Activated CD4-positive, CD25-positive, alpha-beta regulatory T cell treated with anti-CD3 and anti-CD28 coated beads, Interleukin-2, amount 50 U/mL, for 16 hours (primary cell): ENCODE measurements at regions not wholly inside any gene's neighbourhood (a gene's known extent, or its start where the extent isn't known, plus 50 kb on each side); places are given as distances from the start of the nearest gene placed in this dataset.

Source experiments
- DNase-seq: peaks from one replicate; pipeline ENCODE4 v3.0.0-alpha.2; 2020; ENCODE audit warnings: low read depth, low spot score

GRCh38 chr6:147621263-147621662 is 112.8 kb downstream of the SAMD5 start:
- no peak for DNase-seq

- DNase-seq: no peak
These were observed 113.5 kb downstream of the SAMD5 start for GRCh38 chr6:147621961-147622360.

DNA sequence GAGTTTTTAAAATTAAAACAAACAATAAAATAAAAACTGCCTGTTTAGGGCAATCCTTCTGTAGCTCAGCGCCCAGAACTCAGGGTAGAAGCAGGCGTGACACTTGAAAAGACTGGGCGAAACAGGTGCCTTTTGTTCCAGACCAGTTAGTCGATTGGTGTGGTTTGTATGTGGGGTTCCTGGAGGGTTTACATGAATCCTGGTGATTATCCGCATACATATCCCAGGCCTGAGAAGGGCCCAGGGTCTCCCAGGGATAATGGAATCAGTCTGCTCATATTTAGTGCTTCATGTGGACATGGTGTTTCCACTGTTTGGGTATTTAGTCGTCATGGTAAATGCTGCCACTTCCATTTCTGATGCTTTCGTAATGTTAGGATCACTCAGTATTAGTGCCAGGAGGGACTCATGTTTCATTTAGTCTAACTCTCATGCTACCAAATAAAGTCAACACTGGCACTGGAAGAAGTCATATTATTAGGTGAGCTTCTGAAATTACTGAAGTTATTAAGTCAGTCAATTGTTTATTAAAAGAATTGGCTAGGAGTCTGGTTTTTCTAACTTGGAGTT is 116.5 kb downstream of the SAMD5 start:
- no peak for DNase-seq

DNA sequence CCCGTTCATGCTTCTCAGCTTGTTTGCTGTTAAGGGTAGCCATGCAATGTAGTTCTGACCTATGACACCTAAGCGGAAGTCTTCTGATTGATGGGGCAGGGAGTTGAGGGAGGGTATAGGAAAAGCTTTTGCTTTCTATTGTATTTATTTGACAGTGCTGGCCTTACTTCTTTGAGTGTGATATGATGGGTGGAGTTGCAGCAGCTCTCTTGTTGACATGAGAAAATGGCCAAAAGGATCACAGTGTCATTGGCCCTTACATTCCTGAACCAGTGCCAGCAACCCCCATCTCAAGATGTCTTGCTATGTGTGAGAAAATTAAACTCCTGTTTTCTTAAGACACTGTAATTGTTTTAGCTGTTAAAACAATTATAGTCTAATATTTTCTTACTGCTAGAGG is 117.5 kb downstream of the SAMD5 start:
- no peak for DNase-seq

- DNase-seq: no peak
These were observed 118.9 kb downstream of the SAMD5 start for GRCh38 chr6:147627411-147627810.

DNA sequence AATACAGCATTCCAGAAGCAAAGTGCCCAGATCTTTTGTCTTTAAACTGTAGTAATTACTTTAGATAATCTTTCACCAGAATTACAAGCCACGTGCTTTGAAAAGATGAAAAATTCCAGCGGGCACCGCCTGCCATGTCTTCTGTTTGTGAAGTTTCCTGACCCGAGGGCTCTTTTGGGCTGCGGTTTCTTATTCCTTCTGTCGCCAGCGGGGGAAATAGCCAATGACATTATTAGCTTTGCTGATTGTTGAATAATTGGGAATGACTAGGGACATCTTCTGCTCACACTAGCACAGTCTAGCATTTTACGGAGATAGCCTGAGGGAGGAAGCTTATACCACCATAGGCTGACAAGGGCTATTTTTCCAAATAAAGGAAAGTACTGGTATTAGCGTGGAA is 124.7 kb downstream of the SAMD5 start:
- no peak for DNase-seq

DNA sequence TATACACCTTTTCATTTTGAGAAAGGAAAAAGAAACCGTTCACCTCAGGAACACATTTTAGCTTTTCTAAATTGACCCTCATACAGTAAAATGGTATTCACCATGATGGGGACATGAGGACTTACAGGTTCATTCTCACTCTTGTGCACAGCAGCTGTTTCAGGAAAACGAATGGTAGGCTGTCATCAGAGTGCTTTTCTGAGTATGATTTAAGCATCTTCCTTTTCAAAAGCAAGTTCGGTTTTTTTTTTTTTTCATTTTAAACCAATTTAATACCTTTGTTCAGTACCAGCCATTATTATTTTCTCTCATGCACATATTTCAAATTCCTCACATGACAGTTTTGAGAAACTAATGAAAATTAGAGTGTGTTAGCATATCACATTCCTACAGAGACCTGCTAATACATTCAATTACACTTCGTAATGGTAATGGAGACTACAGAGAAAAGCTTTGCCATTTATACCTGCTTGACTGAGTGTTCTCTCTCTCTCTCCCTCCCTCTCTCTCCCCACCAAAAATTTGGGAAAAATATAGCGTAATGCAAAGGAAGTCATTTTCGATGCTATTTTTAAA is 129.2 kb downstream of the SAMD5 start:
- DNase-seq: no peak

GRCh38 chr6:147639279-147639678 is 130.8 kb downstream of the SAMD5 start:
- no peak for DNase-seq

- DNase-seq: no peak
These were observed 132.1 kb downstream of the SAMD5 start for GRCh38 chr6:147640606-147641005.

- no peak for DNase-seq
These were observed 133.0 kb downstream of the SAMD5 start for GRCh38 chr6:147641511-147641910.

DNA sequence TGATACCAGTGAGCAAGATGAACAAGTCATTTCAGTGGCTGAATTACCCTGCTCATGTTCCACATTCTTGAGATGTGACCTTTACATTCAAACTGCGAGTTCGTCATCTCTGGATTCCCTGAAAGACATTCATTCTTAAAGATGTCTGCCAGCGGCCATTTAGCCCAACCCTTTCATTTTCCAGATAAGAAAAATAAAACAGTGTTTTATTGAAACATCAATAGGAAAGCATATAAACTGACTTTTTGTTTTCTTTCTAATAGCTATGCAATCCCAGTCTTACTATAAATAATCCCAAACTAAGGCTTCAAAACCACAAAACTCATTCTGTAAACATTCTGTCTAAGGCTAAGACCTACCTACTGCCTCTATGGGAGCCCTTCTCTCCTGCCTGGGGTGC is 134.0 kb downstream of the SAMD5 start:
- no peak for DNase-seq

DNA sequence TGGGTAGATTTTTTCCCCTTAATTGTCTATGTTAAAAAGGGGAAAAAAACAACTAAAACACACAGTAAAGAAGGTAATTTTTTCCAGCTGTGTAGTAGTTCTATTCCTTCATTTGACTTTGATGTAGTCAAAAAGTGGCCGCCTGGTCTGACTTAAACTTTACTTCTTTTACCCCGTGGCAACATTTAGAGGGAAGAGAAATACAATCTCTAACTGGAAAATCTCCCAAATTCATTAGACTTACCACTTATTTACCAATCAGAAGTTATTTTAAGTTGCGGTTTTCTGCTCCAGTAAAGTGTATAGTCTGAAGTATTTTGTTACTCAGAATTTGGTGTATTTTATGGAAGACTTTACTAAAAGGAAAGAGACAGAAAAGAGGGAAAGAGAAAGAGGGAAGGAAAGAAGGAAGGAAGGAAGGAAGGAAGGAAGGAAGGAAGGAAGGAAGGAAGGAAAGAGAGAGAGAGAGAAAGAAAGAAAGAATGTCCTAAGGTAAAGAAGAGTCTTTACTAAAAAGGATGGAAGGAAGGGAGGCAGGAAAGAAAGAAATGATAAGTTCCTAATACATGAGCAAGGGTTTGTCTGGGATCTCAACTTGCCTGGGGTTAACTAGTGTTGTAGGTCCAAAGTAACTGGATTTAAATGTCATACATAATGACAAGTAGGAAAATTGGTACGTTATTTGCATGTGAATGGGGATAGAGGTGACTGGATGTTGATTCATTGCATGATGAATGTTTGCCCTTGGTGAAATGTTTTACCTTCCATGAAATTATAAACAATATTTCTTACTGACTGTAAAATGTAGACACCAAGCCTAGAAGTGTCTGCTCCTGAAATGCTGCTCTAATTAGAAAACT is 135.1 kb downstream of the SAMD5 start:
- no peak for DNase-seq

- DNase-seq: no peak
These were observed 140.4 kb downstream of the SAMD5 start for GRCh38 chr6:147648916-147649315.

- DNase-seq: no peak
These were observed 143.0 kb downstream of the SAMD5 start for GRCh38 chr6:147651249-147652063.

DNA sequence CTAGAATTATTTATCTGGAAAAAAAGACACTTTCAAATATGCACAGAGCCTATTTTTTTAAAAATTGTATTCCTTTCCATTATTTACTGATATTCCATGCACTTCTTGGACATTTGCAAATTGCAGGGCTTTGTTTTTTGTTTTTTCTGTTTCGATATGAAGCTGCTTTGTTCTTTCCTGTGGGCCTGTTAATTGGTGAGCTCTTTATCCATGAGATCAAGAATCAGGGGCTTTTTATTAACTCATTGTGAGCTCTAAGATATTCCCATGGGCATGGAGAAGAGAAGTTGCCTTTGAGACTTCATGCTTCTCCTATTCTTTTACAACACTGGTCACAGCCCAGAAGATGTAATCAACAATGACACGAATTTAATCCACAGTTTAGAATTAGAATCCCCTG is 145.1 kb downstream of the SAMD5 start:
- DNase-seq: no peak

- DNase-seq: no peak
These were observed 145.8 kb downstream of the SAMD5 start for GRCh38 chr6:147654103-147654845.

- no peak for DNase-seq
These were observed 152.1 kb downstream of the SAMD5 start for GRCh38 chr6:147660334-147661311.

GRCh38 chr6:147662646-147663045 is 154.2 kb downstream of the SAMD5 start:
- no peak for DNase-seq

GRCh38 chr6:147664092-147664491 is 155.6 kb downstream of the SAMD5 start:
- DNase-seq: no peak

DNA sequence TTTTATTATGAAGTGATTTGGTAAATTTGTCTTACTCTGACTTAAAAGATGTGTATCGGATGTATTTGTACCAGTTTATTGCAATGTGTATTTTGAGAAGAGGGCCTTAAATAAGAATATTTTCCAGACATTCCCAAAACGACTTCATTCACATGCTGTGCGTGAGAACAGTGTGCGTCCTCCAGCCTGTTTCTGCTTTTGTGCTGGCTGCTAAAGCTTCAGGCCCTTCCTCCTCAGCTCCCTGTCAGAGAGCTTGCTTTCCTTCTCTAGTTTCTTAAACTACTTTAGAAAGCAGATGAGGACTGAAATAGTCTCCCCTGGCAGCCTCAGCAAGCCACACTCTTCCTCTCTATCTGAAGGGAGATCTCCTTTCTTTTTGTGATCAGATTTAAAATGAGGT is 157.8 kb downstream of the SAMD5 start:
- no peak for DNase-seq
